GM12872 (cell line): ENCODE measurements at regions not wholly inside any gene's neighbourhood (a gene's known extent, or its start where the extent isn't known, plus 50 kb on each side); places are given as distances from the start of the nearest gene placed in this dataset.

Experiments
- TF ChIP-seq, protein P1 (sequence below): IDR thresholded peaks from 3 replicates; pipeline ENCODE4 v1.5.1; 2011; ENCODE audit warnings: low read depth, mild to moderate bottlenecking, low read length, moderate library complexity; ENCODE audit not compliant: insufficient read depth

DNA sequence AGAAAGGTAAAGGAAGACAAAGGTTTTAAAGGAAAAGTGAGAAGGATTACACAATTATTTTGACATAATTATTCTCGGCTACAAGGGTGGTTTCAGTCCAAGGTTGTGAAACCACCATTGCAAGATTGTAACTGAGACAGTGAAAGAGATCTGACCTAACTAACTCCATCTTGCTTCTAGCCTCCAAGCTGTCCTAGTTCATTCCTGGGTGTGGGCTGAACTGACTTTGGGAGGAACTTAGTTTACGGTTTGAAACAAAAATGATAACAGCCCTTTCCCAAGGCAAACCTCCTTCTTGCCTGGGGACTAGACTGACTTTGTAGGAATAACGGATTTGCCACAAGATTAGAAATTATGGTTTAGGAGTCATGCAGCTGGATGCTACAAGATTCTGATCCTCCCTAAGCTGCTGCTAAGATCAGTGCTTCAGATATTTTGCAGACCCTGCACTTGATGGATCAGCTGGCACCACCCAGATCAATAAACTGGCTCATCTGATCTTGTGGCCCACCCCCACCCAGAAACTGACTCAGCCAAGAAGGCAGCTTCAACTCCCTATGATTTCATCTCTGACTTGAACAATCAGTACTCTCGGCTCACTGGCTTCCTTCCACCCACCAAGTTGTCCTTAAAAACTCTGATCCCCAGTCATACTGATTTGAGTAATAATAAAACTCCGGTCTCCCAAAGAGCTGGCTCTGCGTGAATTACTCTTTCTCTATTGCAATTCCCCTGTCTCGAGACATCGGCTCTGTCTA, 57.7 kb upstream of the AADACL2 start:
- TF ChIP-seq, protein P1, sequence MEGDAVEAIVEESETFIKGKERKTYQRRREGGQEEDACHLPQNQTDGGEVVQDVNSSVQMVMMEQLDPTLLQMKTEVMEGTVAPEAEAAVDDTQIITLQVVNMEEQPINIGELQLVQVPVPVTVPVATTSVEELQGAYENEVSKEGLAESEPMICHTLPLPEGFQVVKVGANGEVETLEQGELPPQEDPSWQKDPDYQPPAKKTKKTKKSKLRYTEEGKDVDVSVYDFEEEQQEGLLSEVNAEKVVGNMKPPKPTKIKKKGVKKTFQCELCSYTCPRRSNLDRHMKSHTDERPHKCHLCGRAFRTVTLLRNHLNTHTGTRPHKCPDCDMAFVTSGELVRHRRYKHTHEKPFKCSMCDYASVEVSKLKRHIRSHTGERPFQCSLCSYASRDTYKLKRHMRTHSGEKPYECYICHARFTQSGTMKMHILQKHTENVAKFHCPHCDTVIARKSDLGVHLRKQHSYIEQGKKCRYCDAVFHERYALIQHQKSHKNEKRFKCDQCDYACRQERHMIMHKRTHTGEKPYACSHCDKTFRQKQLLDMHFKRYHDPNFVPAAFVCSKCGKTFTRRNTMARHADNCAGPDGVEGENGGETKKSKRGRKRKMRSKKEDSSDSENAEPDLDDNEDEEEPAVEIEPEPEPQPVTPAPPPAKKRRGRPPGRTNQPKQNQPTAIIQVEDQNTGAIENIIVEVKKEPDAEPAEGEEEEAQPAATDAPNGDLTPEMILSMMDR, result no peak

DNA sequence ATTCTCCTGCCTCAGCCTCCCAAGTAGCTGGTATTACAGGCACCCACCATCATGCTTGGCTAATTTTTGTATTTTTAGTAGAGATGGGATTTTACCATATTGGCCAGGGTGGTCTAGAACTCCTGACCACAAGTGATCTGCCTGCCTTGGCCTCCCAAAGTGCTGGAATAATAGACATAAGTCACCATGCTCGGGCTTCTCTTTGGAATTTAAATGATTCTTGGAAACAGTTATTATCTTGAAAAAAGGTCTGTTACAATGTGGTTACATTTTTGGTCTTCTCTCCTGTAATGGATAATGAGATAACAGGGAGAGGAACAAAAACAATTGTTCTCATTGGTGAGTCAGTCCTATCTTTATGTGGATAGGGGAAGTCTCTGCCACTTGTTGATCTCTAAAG, 59.8 kb upstream of the AADACL2 start:
- TF ChIP-seq, protein P1, result no peak

DNA sequence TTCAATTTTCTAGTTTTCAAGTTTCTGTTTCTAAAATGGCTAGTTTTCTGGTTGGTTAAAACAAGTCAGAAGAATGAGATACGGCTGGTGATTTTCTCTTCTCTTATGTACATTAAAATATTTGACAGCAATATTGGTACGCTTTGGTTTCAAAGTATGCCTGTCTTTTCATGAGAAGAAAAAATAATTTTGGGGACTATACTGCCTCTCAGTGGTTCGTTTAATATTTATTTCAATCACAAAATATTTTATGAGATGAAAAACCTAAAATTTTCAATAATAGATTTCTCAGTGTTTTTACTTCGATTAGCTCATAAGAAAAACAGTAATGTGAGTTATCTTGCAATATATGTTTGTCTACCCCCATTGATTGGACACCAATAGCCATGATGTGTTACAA, 72.8 kb upstream of the AADACL2 start:
- TF ChIP-seq, protein P1, result no peak

DNA sequence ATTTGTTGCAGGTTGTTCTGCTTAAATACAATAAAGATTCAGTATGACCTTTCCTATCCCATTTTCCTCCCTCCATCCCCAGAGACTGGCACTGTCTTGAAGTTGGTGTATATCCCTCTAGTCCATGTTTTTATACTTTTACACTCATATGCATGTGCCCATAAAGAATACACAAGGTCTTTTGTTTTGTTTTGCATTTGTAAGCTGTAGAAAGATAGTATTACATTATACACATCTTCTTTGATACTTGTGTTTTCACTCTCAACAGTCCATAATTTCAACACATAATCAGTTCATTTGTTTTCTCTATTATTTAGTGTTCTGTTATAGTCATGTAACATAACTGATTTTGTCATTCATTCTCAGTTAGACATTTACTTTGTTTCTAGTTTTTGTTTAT, 88.7 kb upstream of the AADACL2 start:
- TF ChIP-seq, protein P1, result no peak

DNA sequence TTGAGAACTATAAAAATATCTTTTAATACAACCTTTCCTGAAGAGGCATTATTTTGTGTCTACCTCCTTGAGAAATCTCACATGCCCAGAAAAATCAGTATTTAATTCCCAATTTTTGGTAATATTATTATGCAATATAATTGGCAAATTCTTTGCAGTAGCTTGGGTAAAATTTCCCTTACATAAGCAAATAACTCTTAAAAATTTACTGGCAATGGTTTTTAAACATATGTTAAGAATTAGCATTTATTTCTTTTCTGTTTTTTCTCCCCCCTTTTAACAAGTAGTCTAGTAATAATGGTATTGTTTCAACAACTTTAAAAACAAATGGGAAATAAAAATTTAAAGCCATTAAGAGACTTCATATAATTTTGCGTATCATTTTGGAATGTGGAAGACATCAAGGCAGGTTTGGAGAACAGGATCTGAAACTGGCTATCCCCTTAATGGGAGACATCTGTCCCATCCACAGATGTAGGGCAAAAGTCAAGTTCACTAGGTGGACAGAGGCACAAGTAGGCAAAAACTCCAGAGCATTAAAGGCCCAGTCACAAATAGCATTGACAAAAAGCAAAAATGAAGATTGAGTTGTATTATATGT, 89.6 kb upstream of the AADACL2 start:
- TF ChIP-seq, protein P1, result no peak

DNA sequence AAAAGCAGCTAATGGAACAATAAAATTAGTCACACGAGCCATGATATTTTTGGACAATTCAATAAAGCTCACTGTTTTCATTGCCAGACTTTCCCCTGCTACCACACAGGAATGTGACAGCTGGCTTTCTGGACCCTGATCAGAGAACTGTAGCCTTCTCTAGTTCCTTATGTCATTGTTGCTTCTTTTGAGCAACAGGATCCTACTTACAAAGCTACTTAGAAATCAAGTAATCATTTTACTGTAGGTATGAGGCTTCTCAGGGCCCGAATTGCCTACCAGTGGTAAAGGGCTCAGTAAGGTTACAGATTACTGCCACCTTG, 94.3 kb upstream of the AADACL2 start:
- TF ChIP-seq, protein P1, result no peak

DNA sequence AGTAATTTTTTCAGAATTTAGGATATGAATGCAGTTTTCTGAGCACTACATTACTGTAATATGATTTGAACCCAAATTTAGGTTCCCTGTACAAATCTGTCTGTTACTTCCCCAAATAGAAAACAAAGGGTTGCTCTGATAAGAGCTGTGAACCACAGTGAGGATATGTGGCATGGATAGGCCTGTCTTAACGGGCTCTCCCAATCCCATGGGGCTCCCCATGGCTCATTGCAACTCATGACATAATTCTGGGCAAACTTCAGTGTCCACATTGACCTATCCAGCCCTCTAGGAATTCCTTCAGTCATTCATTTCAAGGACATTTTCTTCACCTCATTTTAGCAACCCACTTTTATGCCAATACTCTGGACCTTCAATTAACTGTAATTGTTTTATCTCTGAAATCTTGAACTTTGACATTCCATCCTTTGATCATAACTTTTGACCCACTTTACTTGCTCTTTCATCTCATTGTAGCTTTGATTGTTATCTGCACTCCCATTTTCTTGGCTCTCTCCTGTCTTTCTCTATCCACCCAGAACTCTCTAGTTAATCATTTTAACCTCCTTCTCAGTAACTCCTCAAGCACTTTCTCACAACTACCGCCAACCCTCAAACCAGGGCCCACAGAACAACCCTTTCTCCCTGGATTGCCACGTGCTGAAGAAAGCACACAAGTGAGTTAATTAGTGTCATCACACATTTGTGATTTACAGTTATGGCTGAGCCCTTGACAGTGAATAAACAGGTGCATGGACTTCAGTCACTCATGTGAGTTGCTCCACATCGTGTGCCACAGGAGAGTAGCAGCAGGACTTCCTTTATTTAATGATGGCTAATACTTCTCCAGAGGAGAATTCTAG, 94.9 kb upstream of the AADACL2 start:
- TF ChIP-seq, protein P1, result no peak
